Esophagus squamous epithelium (tissue), 4 donors: ENCODE measurements at regions not wholly inside any gene's neighbourhood (a gene's known extent, or its start where the extent isn't known, plus 50 kb on each side); places are given as distances from the start of the nearest gene placed in this dataset.

Experiments
- CTCF ChIP-seq, 6 experiments: fragments of 450-650 bp in 4 of 6; fragments of 200-600 bp in 2 of 6; sonication (generic) in 2 of 6; IDR thresholded peaks; one replicate each; pipeline ENCODE4 v1.5.1; 2016 to 2019; ENCODE audit warnings: antibody characterized with exemption in 6 of 6, mild to moderate bottlenecking in 4 of 6, moderate library complexity in 4 of 6
- POLR2A ChIP-seq, 4 donors: fragments of 450-650 bp; IDR thresholded peaks; one replicate each; pipeline ENCODE4 v1.6.1; 2017; ENCODE audit warnings: antibody characterized with exemption in 4 of 4, mild to moderate bottlenecking in 4 of 4, moderate library complexity in 3 of 4

DNA sequence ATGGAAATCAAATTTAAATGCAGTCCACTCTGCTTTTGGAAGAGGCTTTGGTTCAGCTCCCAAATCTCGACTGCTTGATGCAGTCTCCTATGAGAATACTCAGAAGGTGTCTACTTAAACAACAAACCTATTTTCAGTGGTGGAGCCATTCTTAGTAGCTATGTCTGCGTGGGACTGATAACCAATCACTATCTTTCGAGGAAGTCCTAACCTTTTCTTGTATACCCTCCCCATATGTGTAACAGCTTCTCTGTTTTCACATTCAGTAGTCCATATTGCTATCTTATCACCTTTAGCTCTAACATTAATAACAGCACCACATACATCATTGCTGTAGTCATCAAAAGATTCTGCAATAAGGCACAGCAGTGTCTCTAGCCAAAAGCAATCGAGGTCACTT lies 333.0 kb upstream of the ATP11B start:
- TF ChIP-seq CTCF (IDR thresholded peaks at IDR 0.05) (no peak), POLR2A (IDR thresholded peaks at IDR 0.05) (no peak)
